Gastroesophageal sphincter (tissue), 4 donors: ENCODE measurements at regions not wholly inside any gene's neighbourhood (a gene's known extent, or its start where the extent isn't known, plus 50 kb on each side); places are given as distances from the start of the nearest gene placed in this dataset.

Experiments
- ATAC-seq: fragments of 150-250 bp; one replicate; pipeline ENCODE4 v1.9.1; 2016; ENCODE audit warnings: mild to moderate bottlenecking, moderate library complexity
- H3K27ac ChIP-seq, 4 donors: fragments of 200-600 bp; sonication (generic) in 3 of 4; 1 replicate in 3 of 4; 2 replicates in 1 of 4; pipeline ENCODE4 v1.5.1; 2016 to 2019
- H3K27me3 ChIP-seq: fragments of 200-600 bp; sonication (generic); one replicate; pipeline ENCODE4 v1.5.1; 2019
- H3K36me3 ChIP-seq, 2 donors: fragments of 200-600 bp; sonication (generic); one replicate each; pipeline ENCODE4 v1.5.1; 2019; ENCODE audit warnings: control low read depth in 1 of 2
- H3K4me1 ChIP-seq, 3 donors: fragments of 200-600 bp; sonication (generic); 1 replicate in 2 of 3; 2 replicates in 1 of 3; pipeline ENCODE4 v1.5.1; 2016 to 2019; ENCODE audit warnings: control low read depth in 2 of 3
- H3K4me3 ChIP-seq, 2 donors: fragments of 200-600 bp; sonication (generic); one replicate each; pipeline ENCODE4 v1.5.1; 2019; ENCODE audit warnings: mild to moderate bottlenecking in 1 of 2, moderate library complexity in 1 of 2
- H3K9me3 ChIP-seq, 3 donors: fragments of 200-600 bp; sonication (generic); one replicate each; pipeline ENCODE4 v1.5.1; 2017 to 2019; ENCODE audit warnings: control low read depth in 2 of 3
- EP300 ChIP-seq: sonication (generic); formaldehyde crosslinking; IDR thresholded peaks from one replicate; pipeline ENCODE4 v1.6.1; 2017; ENCODE audit warnings: antibody characterized with exemption, mild to moderate bottlenecking
- POLR2A ChIP-seq, 2 donors: fragments of 450-650 bp; IDR thresholded peaks; one replicate each; pipeline ENCODE4 v1.6.1; 2017; ENCODE audit warnings: antibody characterized with exemption in 2 of 2, mild to moderate bottlenecking in 2 of 2, moderate library complexity in 1 of 2
- POLR2AphosphoS5 ChIP-seq: sonication (generic); formaldehyde crosslinking; IDR thresholded peaks from one replicate; pipeline ENCODE4 v1.6.1; 2017; ENCODE audit warnings: antibody characterized with exemption
- WGBS, 2 donors: methylation state at CpG; one replicate each; pipeline ENCODE4 v1.1.5; 2018; ENCODE audit warnings: low coverage in 1 of 2; 5-methylcytosine and 5-hydroxymethylcytosine counted together
- TF ChIP-seq, protein P1 (sequence below), 4 experiments: fragments of 200-600 bp in 2 of 4; fragments of 450-650 bp in 2 of 4; sonication (generic) in 1 of 4; IDR thresholded peaks; one replicate each; pipeline ENCODE4 v1.5.1; 2017 to 2019; ENCODE audit warnings: antibody characterized with exemption in 4 of 4, mild to moderate bottlenecking in 2 of 4, moderate library complexity in 2 of 4

DNA sequence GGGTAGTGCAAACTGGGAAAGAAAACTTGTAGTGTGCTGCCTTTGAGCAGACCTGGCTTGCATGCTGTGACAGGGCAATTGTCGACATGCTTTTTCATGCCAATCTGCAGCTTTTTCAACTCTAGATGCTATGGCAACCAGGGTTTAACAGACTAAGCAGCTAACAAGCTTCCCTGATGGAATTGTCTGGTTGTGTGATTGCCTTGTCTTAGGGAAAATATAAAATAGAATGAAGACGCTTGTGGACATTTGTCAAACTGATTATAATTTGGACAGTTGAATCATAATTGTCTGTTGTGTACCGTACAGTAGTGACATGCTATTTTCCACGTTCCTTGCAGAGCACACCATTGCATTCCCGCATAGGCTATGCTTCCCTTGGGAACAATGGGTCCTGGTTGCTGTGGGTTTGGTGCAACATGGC is 113.0 kb downstream of the FOXG1 start:
- 49 to 66% methylated on average over 2 to 5 of the region's 5 CpGs for WGBS, 2 donors
- no peaks in the 10 kb centered on the region for H3K27me3 ChIP-seq
- no peak for ATAC-seq
- H3K4me1 ChIP-seq = no peaks in the 10 kb centered on the region
- TF ChIP-seq EP300 = no peak
- no peak for TF ChIP-seq POLR2A (IDR thresholded peaks at IDR 0.05)
- TF ChIP-seq POLR2AphosphoS5 = no peak
- TF ChIP-seq, protein P1, sequence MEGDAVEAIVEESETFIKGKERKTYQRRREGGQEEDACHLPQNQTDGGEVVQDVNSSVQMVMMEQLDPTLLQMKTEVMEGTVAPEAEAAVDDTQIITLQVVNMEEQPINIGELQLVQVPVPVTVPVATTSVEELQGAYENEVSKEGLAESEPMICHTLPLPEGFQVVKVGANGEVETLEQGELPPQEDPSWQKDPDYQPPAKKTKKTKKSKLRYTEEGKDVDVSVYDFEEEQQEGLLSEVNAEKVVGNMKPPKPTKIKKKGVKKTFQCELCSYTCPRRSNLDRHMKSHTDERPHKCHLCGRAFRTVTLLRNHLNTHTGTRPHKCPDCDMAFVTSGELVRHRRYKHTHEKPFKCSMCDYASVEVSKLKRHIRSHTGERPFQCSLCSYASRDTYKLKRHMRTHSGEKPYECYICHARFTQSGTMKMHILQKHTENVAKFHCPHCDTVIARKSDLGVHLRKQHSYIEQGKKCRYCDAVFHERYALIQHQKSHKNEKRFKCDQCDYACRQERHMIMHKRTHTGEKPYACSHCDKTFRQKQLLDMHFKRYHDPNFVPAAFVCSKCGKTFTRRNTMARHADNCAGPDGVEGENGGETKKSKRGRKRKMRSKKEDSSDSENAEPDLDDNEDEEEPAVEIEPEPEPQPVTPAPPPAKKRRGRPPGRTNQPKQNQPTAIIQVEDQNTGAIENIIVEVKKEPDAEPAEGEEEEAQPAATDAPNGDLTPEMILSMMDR (IDR thresholded peaks at IDR 0.05) = no peak
- H3K36me3 ChIP-seq = no peaks in the 10 kb centered on the region
- no peak overlapping the region for H3K4me3 ChIP-seq
- H3K9me3 ChIP-seq = no peaks in the 10 kb centered on the region
- no peak overlapping the region for H3K27ac ChIP-seq

DNA sequence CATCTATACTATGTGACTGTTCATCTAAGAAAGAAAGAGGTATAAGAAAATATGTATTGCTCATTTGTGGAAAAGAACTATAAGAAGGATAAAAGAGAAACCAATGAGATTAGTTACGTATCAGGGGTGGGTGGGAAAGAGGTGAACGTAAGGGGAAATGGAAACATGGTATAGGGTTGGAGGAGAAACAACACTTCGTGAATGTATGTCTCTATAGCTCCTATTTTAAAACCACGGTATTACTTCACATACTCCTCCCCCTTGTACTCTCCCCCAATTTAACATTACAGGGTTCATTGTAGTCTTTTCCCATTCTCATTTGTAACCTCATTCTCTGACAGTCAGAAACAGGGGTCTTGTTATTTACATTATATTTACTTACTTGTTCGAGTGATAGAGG is 120.4 kb downstream of the FOXG1 start:
- no peaks in the 10 kb centered on the region for H3K9me3 ChIP-seq
- TF ChIP-seq POLR2AphosphoS5 (no peak), POLR2A (IDR thresholded peaks at IDR 0.05) (no peak), EP300 (no peak)
- TF ChIP-seq, protein P1 (IDR thresholded peaks at IDR 0.05) = no peak
- H3K27ac ChIP-seq = no peak overlapping the region
- H3K4me3 ChIP-seq = no peak overlapping the region
- ATAC-seq = no peak
- H3K4me1 ChIP-seq = no peaks in the 10 kb centered on the region
- no peaks in the 10 kb centered on the region for H3K27me3 ChIP-seq
- WGBS, 2 donors = 73 to 80% methylated on average over 5 of the region's 5 CpGs
- H3K36me3 ChIP-seq = no peaks in the 10 kb centered on the region

DNA sequence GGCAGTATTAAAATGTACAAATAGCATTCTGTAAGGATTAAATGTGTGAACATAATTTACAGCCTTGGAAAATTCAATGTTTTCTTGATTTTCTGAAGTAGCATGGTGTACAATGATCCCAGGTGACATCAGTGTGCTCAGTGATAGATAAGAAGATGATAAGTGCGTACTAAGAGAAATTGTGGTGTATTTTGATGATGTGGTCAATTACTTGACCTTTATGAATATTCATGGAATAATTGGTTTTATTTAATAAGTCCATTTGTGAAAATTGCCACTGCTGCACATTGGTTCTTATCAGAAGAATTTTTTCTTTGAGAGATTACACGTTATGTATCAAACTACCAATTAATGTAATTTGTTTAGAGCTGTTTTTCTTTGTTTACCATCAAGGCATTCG is 128.8 kb downstream of the FOXG1 start:
- TF ChIP-seq POLR2A (IDR thresholded peaks at IDR 0.05) (no peak), POLR2AphosphoS5 (no peak), EP300 (no peak)
- TF ChIP-seq, protein P1 (IDR thresholded peaks at IDR 0.05) = no peak
- 84% methylated on average over 3 of the region's 3 CpGs for WGBS, 2 donors

DNA sequence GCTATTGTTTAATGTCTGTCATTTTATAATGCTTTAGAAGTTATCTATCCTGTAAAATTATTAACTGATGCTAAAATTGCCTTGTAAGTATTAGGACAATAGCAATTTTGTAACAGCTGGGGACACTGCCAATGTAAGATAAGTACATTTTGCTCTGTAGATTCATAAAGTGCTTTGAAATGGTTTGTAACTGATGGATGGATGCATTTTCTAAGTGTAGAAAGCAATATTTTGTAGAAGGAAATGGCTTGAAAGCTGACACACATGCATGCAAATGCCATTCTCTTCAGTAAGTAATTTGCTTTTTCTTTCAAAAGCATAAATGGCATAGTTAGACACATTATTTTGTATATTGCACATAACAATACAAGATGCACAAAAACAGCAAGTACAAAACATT is 129.8 kb downstream of the FOXG1 start:
- Histone ChIP-seq H3K27ac (no peak overlapping the region), H3K36me3 (no peaks in the 10 kb centered on the region), H3K4me1 (no peaks in the 10 kb centered on the region), H3K27me3 (no peaks in the 10 kb centered on the region), H3K9me3 (no peaks in the 10 kb centered on the region), H3K4me3 (no peak overlapping the region)
- no peak for ATAC-seq
- TF ChIP-seq POLR2A (IDR thresholded peaks at IDR 0.05) = no peak
- TF ChIP-seq, protein P1 (IDR thresholded peaks at IDR 0.05) = no peak
- no peak for TF ChIP-seq POLR2AphosphoS5
- TF ChIP-seq EP300 = no peak

More for the DNA sequence above, 128.8 kb downstream of the FOXG1 start:
- Histone ChIP-seq H3K27ac (no peak overlapping the region), H3K9me3 (no peaks in the 10 kb centered on the region), H3K36me3 (no peaks in the 10 kb centered on the region), H3K4me1 (no peaks in the 10 kb centered on the region), H3K4me3 (no peak overlapping the region), H3K27me3 (no peaks in the 10 kb centered on the region)
- ATAC-seq = no peak

DNA sequence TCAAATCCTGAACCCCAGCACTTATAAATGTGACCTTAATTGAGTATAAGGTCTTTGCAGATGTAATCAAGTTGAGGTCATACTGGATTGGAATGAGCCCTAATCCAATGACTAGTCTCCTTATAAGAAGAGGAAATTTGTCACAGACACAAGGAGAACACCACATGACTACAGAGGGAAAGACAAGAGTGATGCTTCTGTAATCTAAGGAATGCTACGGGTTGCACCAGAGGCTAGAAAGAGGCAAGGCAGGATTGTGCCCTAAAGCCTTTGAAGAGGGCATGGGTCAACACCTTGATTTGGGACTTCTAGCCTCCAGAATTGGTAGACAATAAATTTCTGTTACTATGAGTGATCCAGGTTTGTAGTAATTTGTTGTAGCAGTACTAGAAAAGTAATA is 135.0 kb downstream of the FOXG1 start:
- WGBS, 2 donors = 36 to 45% methylated on average over 1 of the region's 1 CpG
- H3K9me3 ChIP-seq = no peaks in the 10 kb centered on the region

More for the DNA sequence above, 135.0 kb downstream of the FOXG1 start:
- Histone ChIP-seq H3K27me3 (no peaks in the 10 kb centered on the region), H3K36me3 (no peaks in the 10 kb centered on the region), H3K27ac (no peak overlapping the region), H3K4me1 (no peaks in the 10 kb centered on the region), H3K4me3 (no peak overlapping the region)
- TF ChIP-seq, protein P1 (IDR thresholded peaks at IDR 0.05) = no peak
- TF ChIP-seq POLR2A (IDR thresholded peaks at IDR 0.05) = no peak
- TF ChIP-seq POLR2AphosphoS5 = no peak
- no peak for ATAC-seq
